Left lobe of liver (tissue), 2 donors: ENCODE measurements at regions not wholly inside any gene's neighbourhood (a gene's known extent, or its start where the extent isn't known, plus 50 kb on each side); places are given as distances from the start of the nearest gene placed in this dataset.

Experiments used
- ATAC-seq: fragments of 200-7000 bp; cut with Tn5 transposase; one replicate; pipeline ENCODE4 v1.9.1; 2020; ENCODE audit warnings: mild to moderate bottlenecking, moderate library complexity
- DNase-seq: peaks from one replicate; pipeline ENCODE4 v3.0.0-alpha.2; 2020; ENCODE audit warnings: low spot score
- donor health status: DM: no; HTN: no; CAD: no; lungs with moderate emphysema.
- donor health status: DM: no; HTN: yes; CAD: no.

GRCh38 chr12:85669911-85670310, 166.3 kb downstream of the RASSF9 start:
- no peak for DNase-seq
- no peak for ATAC-seq

- no peak for ATAC-seq
Observed at GRCh38 chr12:85672436-85672835, 163.8 kb downstream of the RASSF9 start.

GRCh38 chr12:85673921-85674420, 162.2 kb downstream of the RASSF9 start:
- DNase-seq (no peak), ATAC-seq (no peak)

More at GRCh38 chr12:85672436-85672835, 163.8 kb downstream of the RASSF9 start:
- DNase-seq = no peak

- no peak for ATAC-seq
Observed at GRCh38 chr12:85676816-85677749, 159.1 kb downstream of the RASSF9 start.

GRCh38 chr12:85679296-85679695, 156.9 kb downstream of the RASSF9 start:
- DNase-seq = no peak

More at GRCh38 chr12:85676816-85677749, 159.1 kb downstream of the RASSF9 start:
- DNase-seq = no peak

GRCh38 chr12:85680881-85681280, 155.3 kb downstream of the RASSF9 start:
- DNase-seq = no peak
- no peak for ATAC-seq

More at GRCh38 chr12:85679296-85679695, 156.9 kb downstream of the RASSF9 start:
- ATAC-seq = no peak

GRCh38 chr12:85681333-85681732, 154.9 kb downstream of the RASSF9 start:
- DNase-seq (no peak), ATAC-seq (no peak)

- DNase-seq (no peak), ATAC-seq (no peak)
Observed at GRCh38 chr12:85683051-85683450, 153.2 kb downstream of the RASSF9 start.

- DNase-seq = no peak
- no peak for ATAC-seq
Observed at GRCh38 chr12:85688837-85689236, 147.4 kb downstream of the RASSF9 start.

GRCh38 chr12:85690146-85690545, 146.1 kb downstream of the RASSF9 start:
- no peak for ATAC-seq

GRCh38 chr12:85693093-85693665, 143.0 kb downstream of the RASSF9 start:
- no peak for DNase-seq
- ATAC-seq = no peak

More at GRCh38 chr12:85690146-85690545, 146.1 kb downstream of the RASSF9 start:
- no peak for DNase-seq

- DNase-seq = no peak
- ATAC-seq = no peak
Observed at GRCh38 chr12:85695097-85695715, 141.0 kb downstream of the RASSF9 start.

GRCh38 chr12:85697003-85697402, 139.2 kb downstream of the RASSF9 start:
- no peak for DNase-seq
- no peak for ATAC-seq

GRCh38 chr12:85698937-85699336, 137.3 kb downstream of the RASSF9 start:
- DNase-seq (no peak), ATAC-seq (no peak)

- DNase-seq (no peak), ATAC-seq (no peak)
Observed at GRCh38 chr12:85708775-85709174, 127.4 kb downstream of the RASSF9 start.

GRCh38 chr12:85711735-85712390, 124.3 kb downstream of the RASSF9 start:
- ATAC-seq = no peak
- DNase-seq = no peak

- no peak for ATAC-seq
Observed at GRCh38 chr12:85713373-85713772, 122.8 kb downstream of the RASSF9 start.

GRCh38 chr12:85714425-85714824, 121.8 kb downstream of the RASSF9 start:
- DNase-seq (no peak), ATAC-seq (no peak)

More at GRCh38 chr12:85713373-85713772, 122.8 kb downstream of the RASSF9 start:
- DNase-seq = no peak

GRCh38 chr12:85720308-85721033, 115.7 kb downstream of the RASSF9 start:
- no peak for DNase-seq
- no peak for ATAC-seq

- DNase-seq (no peak), ATAC-seq (no peak)
Observed at GRCh38 chr12:85725991-85726390, 110.2 kb downstream of the RASSF9 start.
